H1 (cell line): ENCODE measurements at regions not wholly inside any gene's neighbourhood (a gene's known extent, or its start where the extent isn't known, plus 50 kb on each side); places are given as distances from the start of the nearest gene placed in this dataset.

Experiments
- CTCF ChIA-PET: fragments of 300-600 bp; sonication (Branson Sonifier 250); formaldehyde crosslinking; loops from one replicate; lab custom pipeline; 2021; ENCODE audit not compliant: partially characterized antibody; lab: Charles Lee
- POLR2A ChIA-PET: fragments of 300-600 bp; sonication (Branson Sonifier 250); formaldehyde crosslinking; loops from one replicate; lab custom pipeline; 2021; ENCODE audit warnings: inconsistent platforms; ENCODE audit not compliant: partially characterized antibody; lab: Charles Lee
- DNase-seq, 2 experiments: peaks; one replicate each; pipeline versions ENCODE4 v3.0.0 to v3.0.0-alpha.2; 2010 to 2022; ENCODE audit warnings: low spot score in 2 of 2, low read depth in 1 of 2, mixed read lengths in 1 of 2
- FAIRE-seq: peaks from 2 replicates; lab custom pipeline; 2011; peaks lifted over from hg19 to GRCh38; lab: Jason Lieb, UNC
- H2AFZ ChIP-seq: 2 replicates; pipeline ENCODE4 v1.8.1; 2012; ENCODE audit warnings: low read length, inconsistent platforms
- H2AK5ac ChIP-seq: 2 replicates; pipeline ENCODE4 v1.6.1; 2013; ENCODE audit warnings: low read depth, low read length
- H2BK120ac ChIP-seq: replicated peaks from 2 replicates; pipeline ENCODE3; 2013; ENCODE audit warnings: low read depth, low read length, inconsistent platforms
- H2BK12ac ChIP-seq: 2 replicates; pipeline ENCODE4 v1.6.1; 2013; ENCODE audit warnings: low read depth, low read length
- H2BK15ac ChIP-seq: 2 replicates; pipeline ENCODE4 v1.6.1; 2013; ENCODE audit warnings: low read length
- H2BK20ac ChIP-seq: 2 replicates; pipeline ENCODE4 v1.6.1; 2013; ENCODE audit warnings: low read length
- H2BK5ac ChIP-seq: 2 replicates; pipeline ENCODE4 v1.6.1; 2013; ENCODE audit warnings: low read depth, low read length
- H3K14ac ChIP-seq: 2 replicates; pipeline ENCODE4 v1.6.1; 2013; ENCODE audit warnings: inconsistent platforms; ENCODE audit not compliant: insufficient read length
- H3K18ac ChIP-seq: 2 replicates; pipeline ENCODE4 v1.6.1; 2013; ENCODE audit warnings: low read length; ENCODE audit errors: extremely low read depth
- H3K23ac ChIP-seq: 2 replicates; pipeline ENCODE4 v1.6.1; 2013; ENCODE audit warnings: inconsistent platforms; ENCODE audit not compliant: insufficient read length
- H3K23me2 ChIP-seq: 2 replicates; pipeline ENCODE4 v1.6.1; 2013; ENCODE audit warnings: low read depth, low read length
- H3K27ac ChIP-seq: 2 replicates; pipeline ENCODE4 v1.6.1; 2011; ENCODE audit warnings: low read depth, low read length, inconsistent platforms
- H3K27me3 ChIP-seq, 4 experiments: replicated peaks in 1 of 4; 1 replicate in 1 of 4; 2 replicates in 3 of 4; pipeline versions ENCODE4 v1.6.1 to v1.8.1; 2011 to 2013; ENCODE audit warnings: low read length in 3 of 4, mild to moderate bottlenecking in 3 of 4, inconsistent platforms in 2 of 4, mixed read lengths in 2 of 4, moderate library complexity in 1 of 4; ENCODE audit not compliant: control insufficient read depth in 3 of 4, insufficient read depth in 3 of 4; ENCODE audit errors: extremely low read depth in 1 of 4
- H3K36me3 ChIP-seq, 4 experiments: 2 replicates each; pipeline versions ENCODE4 v1.6.1 to v1.8.1; 2011 to 2013; ENCODE audit warnings: mild to moderate bottlenecking in 4 of 4, low read length in 3 of 4, moderate library complexity in 2 of 4, control low read depth in 1 of 4, inconsistent platforms in 1 of 4; ENCODE audit not compliant: insufficient read depth in 4 of 4, control insufficient read depth in 2 of 4
- H3K4ac ChIP-seq: replicated peaks from 2 replicates; pipeline ENCODE3; 2013; ENCODE audit warnings: low read length, low read depth, mixed read lengths, inconsistent platforms; ENCODE audit not compliant: insufficient read length
- H3K4me1 ChIP-seq, 4 experiments: replicated peaks in 1 of 4; 1 replicate in 1 of 4; 2 replicates in 3 of 4; pipeline versions ENCODE4 v1.6.1 to v1.8.1; 2011 to 2013; ENCODE audit warnings: low read length in 3 of 4, inconsistent platforms in 2 of 4, mixed read lengths in 1 of 4; ENCODE audit not compliant: insufficient read depth in 4 of 4, control insufficient read depth in 3 of 4
- H3K4me2 ChIP-seq, 2 experiments: 2 replicates each; pipeline versions ENCODE4 v1.6.1 to v1.8.1; 2011 to 2013; ENCODE audit warnings: low read depth in 2 of 2, low read length in 2 of 2, control low read depth in 1 of 2, inconsistent platforms in 1 of 2, mild to moderate bottlenecking in 1 of 2; ENCODE audit not compliant: insufficient read depth in 1 of 2
- H3K4me3 ChIP-seq, 4 experiments: fragments of 200-600, 300-600 bp in 1 of 4; sonication (generic), shearing (Covaris generic), sonication (Bioruptor Twin) in 1 of 4; 2 replicates each; pipeline versions ENCODE4 v1.5.1 to v1.8.1; 2011 to 2016; ENCODE audit warnings: low read length in 4 of 4, low read depth in 3 of 4, control low read depth in 2 of 4, inconsistent platforms in 2 of 4, mild to moderate bottlenecking in 2 of 4, mixed read lengths in 1 of 4, moderate library complexity in 1 of 4; ENCODE audit not compliant: insufficient read depth in 2 of 4; ENCODE audit errors: extremely low read depth in 1 of 4
- H3K56ac ChIP-seq: replicated peaks from 2 replicates; pipeline ENCODE3; 2013; ENCODE audit warnings: low read depth, mild to moderate bottlenecking, mixed read lengths, low read length, inconsistent platforms; ENCODE audit not compliant: insufficient read length
- H3K79me1 ChIP-seq: 2 replicates; pipeline ENCODE4 v1.6.1; 2013; ENCODE audit warnings: low read depth, low read length, control low read depth
- H3K79me2 ChIP-seq, 2 experiments: 2 replicates each; pipeline versions ENCODE4 v1.6.1 to v1.8.1; 2012 to 2013; ENCODE audit warnings: low read length in 2 of 2, mild to moderate bottlenecking in 2 of 2, inconsistent platforms in 1 of 2; ENCODE audit not compliant: insufficient read depth in 2 of 2, control insufficient read depth in 1 of 2
- H3K9ac ChIP-seq, 4 experiments: replicated peaks in 1 of 4; 1 replicate in 1 of 4; 2 replicates in 3 of 4; pipeline versions ENCODE4 v1.6.1 to v1.8.1; 2011 to 2013; ENCODE audit warnings: low read depth in 3 of 4, low read length in 3 of 4, control low read depth in 2 of 4, mild to moderate bottlenecking in 2 of 4, moderate library complexity in 2 of 4, inconsistent platforms in 1 of 4; ENCODE audit errors: extremely low read depth in 1 of 4
- H3K9me3 ChIP-seq, 2 experiments: 2 replicates each; pipeline versions ENCODE4 v1.6.1 to v1.8.1; 2012 to 2013; ENCODE audit warnings: mild to moderate bottlenecking in 2 of 2, moderate library complexity in 2 of 2, control low read depth in 1 of 2, inconsistent platforms in 1 of 2, low read depth in 1 of 2, low read length in 1 of 2, mixed read lengths in 1 of 2; ENCODE audit not compliant: insufficient read depth in 2 of 2
- H4K20me1 ChIP-seq, 2 experiments: replicated peaks in 1 of 2; 2 replicates each; pipeline versions ENCODE3 to v1.8.1; 2011 to 2013; ENCODE audit warnings: inconsistent platforms in 2 of 2, low read length in 2 of 2, mild to moderate bottlenecking in 1 of 2; ENCODE audit not compliant: insufficient read depth in 2 of 2, control insufficient read depth in 1 of 2
- H4K5ac ChIP-seq: 2 replicates; pipeline ENCODE4 v1.6.1; 2013; ENCODE audit warnings: low read length, low read depth, mixed read lengths, inconsistent platforms; ENCODE audit not compliant: insufficient read length
- H4K8ac ChIP-seq: 2 replicates; pipeline ENCODE4 v1.8.0; 2013; ENCODE audit warnings: mild to moderate bottlenecking, moderate library complexity, low read length, inconsistent platforms; ENCODE audit not compliant: insufficient read depth; ENCODE audit errors: extremely low read depth
- H4K91ac ChIP-seq: replicated peaks from 2 replicates; pipeline ENCODE3; 2013; ENCODE audit warnings: low read length, mixed read lengths, inconsistent platforms; ENCODE audit not compliant: insufficient read length
- ASH2L ChIP-seq: fragments of 200-600, 300-600 bp; sonication (generic); IDR thresholded peaks from one replicate; pipeline ENCODE4 v1.7.1; 2017; ENCODE audit warnings: low read length
- FOSL1 ChIP-seq: IDR thresholded peaks from 2 replicates; pipeline ENCODE4 v1.6.1; 2011; ENCODE audit warnings: mild to moderate bottlenecking, low read depth, low read length, moderate library complexity; ENCODE audit not compliant: insufficient read depth
- GTF2F1 ChIP-seq: IDR thresholded peaks from 2 replicates; pipeline ENCODE4 v1.6.1; 2012; ENCODE audit warnings: low read depth, low read length, improper control_type of control experiment, borderline replicate concordance
- NRF1 ChIP-seq: IDR thresholded peaks from 2 replicates; pipeline ENCODE4 v1.6.1; 2011; ENCODE audit warnings: mild to moderate bottlenecking, low read depth, low read length, improper control_type of control experiment
- RAD21 ChIP-seq, 2 experiments: IDR thresholded peaks in 1 of 2; conservative IDR thresholded peaks in 1 of 2; 2 replicates each; pipeline ENCODE4 v1.6.1; 2011; ENCODE audit warnings: low read depth in 2 of 2, low read length in 2 of 2, improper control_type of control experiment in 1 of 2, inconsistent platforms in 1 of 2, mild to moderate bottlenecking in 1 of 2, moderate library complexity in 1 of 2
- TEAD4 ChIP-seq: IDR thresholded peaks from 2 replicates; pipeline ENCODE4 v1.6.1; 2012; ENCODE audit warnings: low read depth, low read length, inconsistent platforms, mixed read lengths
- YY1 ChIP-seq: IDR thresholded peaks from 2 replicates; pipeline ENCODE4 v1.6.1; 2011; ENCODE audit warnings: low read depth, mild to moderate bottlenecking, low read length
- ZNF274 ChIP-seq: IDR thresholded peaks from 2 replicates; pipeline ENCODE4 v1.7.0; 2012; ENCODE audit warnings: low read length, borderline replicate concordance; ENCODE audit errors: extremely low read depth
- WGBS, 2 experiments: shearing (Covaris generic) in 1 of 2; methylation state at CpG; one replicate each; pipeline versions ENCODE4 v1.1.6 to v1.1.7; 2013 to 2015; ENCODE audit warnings: low lambda C conversion rate in 2 of 2, mixed read lengths in 2 of 2, inconsistent platforms in 1 of 2, low coverage in 1 of 2, missing lambda C conversion rate in 1 of 2; ENCODE audit not compliant: insufficient replicate concordance in 2 of 2, insufficient coverage in 1 of 2, insufficient read length in 1 of 2; ENCODE audit errors: extremely low coverage in 1 of 2, missing lambda C conversion rate in 1 of 2; 5-methylcytosine and 5-hydroxymethylcytosine counted together
- TF ChIP-seq, protein P1 (sequence below), 3 experiments: IDR thresholded peaks; 1 replicate in 2 of 3; 2 replicates in 1 of 3; pipeline versions ENCODE4 v1.5.1 to v1.6.1; 2011; ENCODE audit warnings: low read length in 3 of 3, mild to moderate bottlenecking in 3 of 3, inconsistent platforms in 2 of 3, low read depth in 1 of 3, moderate library complexity in 1 of 3; ENCODE audit not compliant: insufficient read depth in 1 of 3; ENCODE audit errors: control extremely low read depth in 1 of 3

DNA sequence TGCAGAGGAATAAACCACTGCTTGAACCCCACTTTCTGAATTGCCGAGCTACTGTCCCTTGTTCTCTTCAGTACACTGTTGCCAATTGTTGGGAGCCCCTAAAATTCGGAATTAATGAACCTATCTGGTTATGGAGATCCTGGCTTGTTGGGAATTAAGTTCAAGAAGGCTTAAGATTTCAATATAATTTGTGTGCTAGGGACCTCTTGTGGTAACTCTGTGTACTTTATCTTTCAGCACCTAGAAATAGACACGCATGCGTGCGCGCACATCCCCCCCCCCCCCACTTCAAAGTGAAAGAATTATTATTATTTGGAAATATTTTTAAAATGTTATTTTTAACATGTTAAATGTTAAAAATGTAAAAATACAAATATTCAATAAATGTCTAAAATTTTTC, 53.3 kb upstream of the FAM169A start:
- H3K23me2 ChIP-seq: peaks cover 2% of the 10 kb centered on the region; the same call in 1 of the 2 replicates
- CTCF ChIA-PET: interaction anchor here (0.7 to 2.2 kb wide), 22 partner anchors 15 to 411 kb away, joined by 3 to 10 read pairs (median 4); no protein-coding TSS in a partner anchor
- no peak overlapping the region for H3K18ac ChIP-seq
- H2AFZ ChIP-seq: no peak overlapping the region
- no peak overlapping the region for H3K56ac ChIP-seq
- H3K27ac ChIP-seq: no peak overlapping the region
- H3K4me2 ChIP-seq: no peak overlapping the region
- no peaks in the 10 kb centered on the region for H3K79me1 ChIP-seq
- peaks cover 0 to 1% (median 0%) of the 10 kb centered on the region in 4 experiments; a peak in 1 of 7 replicates for H3K27me3 ChIP-seq
- H4K91ac ChIP-seq: no peak overlapping the region
- H2BK20ac ChIP-seq: no peak overlapping the region
- no peak overlapping the region for H2BK120ac ChIP-seq
- no peak overlapping the region for H2BK5ac ChIP-seq
- no peak overlapping the region; a peak in 1 of 7 replicates for H3K9ac ChIP-seq
- H3K23ac ChIP-seq: no peak overlapping the region
- no peak overlapping the region for H4K8ac ChIP-seq
- no peak overlapping the region for H3K14ac ChIP-seq
- DNase-seq (no peak), FAIRE-seq (no peak)
- no peaks in the 10 kb centered on the region for H3K4me1 ChIP-seq
- WGBS, 2 experiments: 11% methylated on average over 6 of the region's 6 CpGs; no CpG with 5 or more reads in 1 of the 2 experiments
- no peaks in the 10 kb centered on the region for H3K79me2 ChIP-seq
- H3K4ac ChIP-seq: no peak overlapping the region
- no peaks in the 10 kb centered on the region; a peak in 1 of 4 replicates for H3K9me3 ChIP-seq
- no peak overlapping the region for H2BK15ac ChIP-seq
- H2AK5ac ChIP-seq: no peak overlapping the region
- no peak overlapping the region for H3K4me3 ChIP-seq
- TF ChIP-seq TEAD4 (no peak), GTF2F1 (no peak), RAD21 (IDR thresholded peaks at IDR 0.05 in 1 of 2, conservative IDR thresholded peaks at IDR 0.05 in 1 of 2; ENCODE audit: low read depth in 2 of 2, low read length in 2 of 2) (peak; percentile 78 to 81), FOSL1 (no peak), NRF1 (peak; percentile 67), ASH2L (no peak), ZNF274 (no peak), YY1 (no peak)
- TF ChIP-seq, protein P1, sequence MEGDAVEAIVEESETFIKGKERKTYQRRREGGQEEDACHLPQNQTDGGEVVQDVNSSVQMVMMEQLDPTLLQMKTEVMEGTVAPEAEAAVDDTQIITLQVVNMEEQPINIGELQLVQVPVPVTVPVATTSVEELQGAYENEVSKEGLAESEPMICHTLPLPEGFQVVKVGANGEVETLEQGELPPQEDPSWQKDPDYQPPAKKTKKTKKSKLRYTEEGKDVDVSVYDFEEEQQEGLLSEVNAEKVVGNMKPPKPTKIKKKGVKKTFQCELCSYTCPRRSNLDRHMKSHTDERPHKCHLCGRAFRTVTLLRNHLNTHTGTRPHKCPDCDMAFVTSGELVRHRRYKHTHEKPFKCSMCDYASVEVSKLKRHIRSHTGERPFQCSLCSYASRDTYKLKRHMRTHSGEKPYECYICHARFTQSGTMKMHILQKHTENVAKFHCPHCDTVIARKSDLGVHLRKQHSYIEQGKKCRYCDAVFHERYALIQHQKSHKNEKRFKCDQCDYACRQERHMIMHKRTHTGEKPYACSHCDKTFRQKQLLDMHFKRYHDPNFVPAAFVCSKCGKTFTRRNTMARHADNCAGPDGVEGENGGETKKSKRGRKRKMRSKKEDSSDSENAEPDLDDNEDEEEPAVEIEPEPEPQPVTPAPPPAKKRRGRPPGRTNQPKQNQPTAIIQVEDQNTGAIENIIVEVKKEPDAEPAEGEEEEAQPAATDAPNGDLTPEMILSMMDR (IDR thresholded peaks at IDR 0.05; ENCODE audit: control extremely low read depth in 1 of 3, insufficient read depth in 1 of 3, low read depth in 1 of 3, low read length in 3 of 3): peak in 2 of 3 experiments; percentile 41 to 55; a peak in 2 of 4 replicates
- TF ChIP-seq, all 59 proteins: peak for 3
- H3K36me3 ChIP-seq: no peaks in the 10 kb centered on the region
- POLR2A ChIA-PET: interaction anchor here (0.6 kb wide), 1 partner anchor 48 kb away, joined by 3 read pairs; no protein-coding TSS in a partner anchor
- H4K20me1 ChIP-seq: no peaks in the 10 kb centered on the region
- no peak overlapping the region for H2BK12ac ChIP-seq
- H4K5ac ChIP-seq: no peak overlapping the region
